GM10248 (cell line): ENCODE measurements at regions not wholly inside any gene's neighbourhood (a gene's known extent, or its start where the extent isn't known, plus 50 kb on each side); places are given as distances from the start of the nearest gene placed in this dataset.

Experiments
- CTCF ChIA-PET: fragments of 300-600 bp; sonication (Branson Sonifier 250); formaldehyde crosslinking; extraction: SDS; loops from one replicate; lab custom pipeline; 2021; ENCODE audit warnings: antibody characterized with exemption; lab: Yijun Ruan, JAX
- POLR2A ChIA-PET: fragments of 350-650 bp; sonication (Branson Sonifier 250); formaldehyde crosslinking; extraction: SDS; loops from one replicate; lab custom pipeline; 2020; ENCODE audit warnings: antibody characterized with exemption; lab: Yijun Ruan, JAX
- DNase-seq: peaks from one replicate; pipeline ENCODE4 v3.0.0; 2012; ENCODE audit errors: extremely low spot score
- CTCF ChIP-seq: IDR thresholded peaks from 2 replicates; pipeline ENCODE4 v1.5.1; 2012; ENCODE audit warnings: mild to moderate bottlenecking, low read depth; ENCODE audit errors: extremely low read depth, missing control alignments, control extremely low read depth

DNA sequence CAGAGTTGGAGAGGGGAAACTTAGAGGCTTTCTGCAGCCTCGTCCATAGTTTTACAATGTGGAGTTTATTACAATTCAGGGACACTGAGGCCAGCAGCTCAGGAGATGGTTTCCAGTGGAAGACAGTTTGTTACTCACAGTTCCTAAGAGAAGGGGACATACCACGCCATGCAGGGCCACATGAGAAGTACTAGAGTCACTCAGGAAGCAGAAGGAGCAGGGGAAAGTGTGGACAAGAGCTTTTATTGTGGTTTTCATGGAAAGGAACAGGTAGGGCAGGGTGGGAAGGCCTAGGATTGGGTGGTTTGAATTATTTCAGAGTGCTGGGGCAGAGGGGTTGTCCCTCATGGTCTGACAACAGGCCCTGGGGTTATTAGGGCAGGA is 292.1 kb upstream of the IGFBP3 start:
- ChIA-PET POLR2A (no interaction called here), CTCF (interaction anchor here (0.6 to 1.6 kb wide), 2 partner anchors 10 to 1404 kb away, joined by 3 read pairs; no protein-coding TSS in a partner anchor)
- DNase-seq, result no peak
- no peak for TF ChIP-seq CTCF

- no peak for DNase-seq
- no peak for TF ChIP-seq CTCF
- ChIA-PET CTCF (interaction anchor here (1.3 to 1.6 kb wide), 2 partner anchors 10 to 13 kb away, joined by 3 read pairs; no protein-coding TSS in a partner anchor), POLR2A (no interaction called here)
These were observed 291.5 kb upstream of the IGFBP3 start for GRCh38 chr7:46212425-46213153.

- ChIA-PET CTCF (interaction anchor here (1.2 kb wide), 1 partner anchor 164 kb away, joined by 3 read pairs; no protein-coding TSS in a partner anchor), POLR2A (no interaction called here)
- no peak for DNase-seq
- no peak for TF ChIP-seq CTCF
These were observed 289.4 kb upstream of the IGFBP3 start for GRCh38 chr7:46210467-46210866.

- DNase-seq, result no peak
- ChIA-PET CTCF (interaction anchor here (1.5 kb wide), 1 partner anchor 136 kb away, joined by 3 read pairs; no protein-coding TSS in a partner anchor), POLR2A (no interaction called here)
- TF ChIP-seq CTCF, result no peak
These were observed 288.7 kb upstream of the IGFBP3 start for GRCh38 chr7:46209611-46210388.

DNA sequence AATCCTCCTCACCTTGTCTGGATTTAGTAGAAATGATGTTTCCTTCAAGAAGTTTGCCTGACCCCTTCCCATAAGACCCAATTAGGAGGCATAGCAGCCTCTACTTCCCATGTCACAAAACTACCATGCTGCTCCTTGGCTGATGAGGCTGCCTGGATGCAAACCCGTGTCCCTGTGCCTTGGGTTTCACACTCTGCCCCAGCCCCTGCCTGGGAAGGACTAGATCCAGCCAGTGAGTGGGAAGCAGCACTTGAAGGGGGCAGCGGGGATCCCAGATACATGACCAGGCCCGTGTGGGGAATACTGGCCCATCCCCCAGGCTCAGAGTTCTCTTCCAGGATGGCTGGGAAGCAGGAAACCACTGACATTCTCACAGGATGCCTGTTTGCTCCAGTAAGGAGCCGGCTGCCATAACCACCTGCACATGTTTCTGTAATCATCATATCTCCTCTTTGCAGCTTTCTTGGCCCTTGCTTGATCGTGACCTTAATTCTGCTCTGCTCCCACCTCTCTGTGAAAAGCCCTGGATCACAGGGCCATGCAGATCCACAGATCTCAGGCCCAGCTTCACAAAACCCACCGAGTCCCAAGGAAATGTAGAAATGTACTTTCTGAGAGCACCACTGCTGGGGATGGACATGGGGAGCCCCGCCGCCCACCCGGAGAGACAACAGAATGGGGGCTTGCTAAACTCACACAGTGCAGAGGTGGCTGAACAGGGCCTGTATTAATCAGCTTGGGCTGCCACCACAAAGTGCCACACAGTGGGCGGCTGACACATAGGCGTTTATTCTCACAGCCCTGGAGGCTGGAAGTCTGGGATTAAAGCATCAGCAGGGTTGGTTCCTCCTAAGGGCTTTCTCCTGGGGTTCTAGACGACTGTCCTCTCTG is 287.8 kb upstream of the IGFBP3 start:
- DNase-seq, result no peak
- ChIA-PET POLR2A (no interaction called here), CTCF (interaction anchor here (1.5 kb wide), 1 partner anchor 137 kb away, joined by 3 read pairs; no protein-coding TSS in a partner anchor)
- no peak for TF ChIP-seq CTCF
